Pons (tissue), 1 donor: ENCODE measurements at regions not wholly inside any gene's neighbourhood (a gene's known extent, or its start where the extent isn't known, plus 50 kb on each side); places are given as distances from the start of the nearest gene placed in this dataset.
A peak's percentile ranks its signal among the peaks of the same experiment; 100 is the strongest.

Experiments
- DNase-seq: peaks from one replicate; pipeline ENCODE4 v3.0.0-alpha.2; 2016; ENCODE audit warnings: low spot score

DNA sequence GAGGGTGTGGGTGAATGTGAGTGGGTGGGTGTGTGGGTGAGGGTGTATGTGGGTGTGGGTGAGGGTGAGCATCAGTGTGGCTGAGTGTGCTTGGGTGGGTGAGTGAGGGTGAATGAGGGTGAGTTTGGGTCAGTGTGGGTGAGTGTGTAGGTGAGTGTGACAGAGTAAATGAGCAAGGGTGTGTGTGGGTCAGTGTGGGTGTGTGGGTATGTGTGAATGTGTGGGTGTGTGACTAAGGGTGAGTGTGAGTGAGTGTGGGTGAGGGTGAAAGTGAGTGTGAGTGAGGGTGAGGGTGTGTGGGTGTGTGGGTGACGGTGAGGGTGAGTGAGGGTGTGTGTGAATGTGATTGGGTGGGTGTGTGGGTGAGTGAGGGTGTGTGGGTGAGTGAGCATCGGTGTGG lies 1676.7 kb upstream of the TENM3 start:
- no peak for DNase-seq

DNA sequence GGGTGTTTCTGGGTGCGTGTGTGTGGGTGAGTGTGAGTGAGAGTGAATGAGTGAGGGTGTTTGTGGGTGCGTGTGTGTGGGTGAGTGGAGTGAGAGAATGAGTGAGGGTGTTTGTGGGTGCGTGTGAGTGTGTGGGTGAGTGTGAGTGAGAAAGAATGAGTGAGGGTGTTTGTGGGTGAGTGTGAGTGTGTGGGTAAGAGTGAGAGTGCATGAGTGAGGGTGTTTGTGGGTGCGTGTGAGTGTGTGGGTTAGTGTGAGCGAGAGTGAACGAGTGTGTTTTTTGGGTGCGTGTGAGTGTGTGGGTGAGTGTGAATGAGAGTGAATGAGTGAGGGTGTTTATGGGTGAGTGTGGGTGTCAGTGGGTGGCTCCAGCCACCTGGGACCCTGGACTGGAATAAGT lies 1676.1 kb upstream of the TENM3 start:
- DNase-seq: no peak

DNA sequence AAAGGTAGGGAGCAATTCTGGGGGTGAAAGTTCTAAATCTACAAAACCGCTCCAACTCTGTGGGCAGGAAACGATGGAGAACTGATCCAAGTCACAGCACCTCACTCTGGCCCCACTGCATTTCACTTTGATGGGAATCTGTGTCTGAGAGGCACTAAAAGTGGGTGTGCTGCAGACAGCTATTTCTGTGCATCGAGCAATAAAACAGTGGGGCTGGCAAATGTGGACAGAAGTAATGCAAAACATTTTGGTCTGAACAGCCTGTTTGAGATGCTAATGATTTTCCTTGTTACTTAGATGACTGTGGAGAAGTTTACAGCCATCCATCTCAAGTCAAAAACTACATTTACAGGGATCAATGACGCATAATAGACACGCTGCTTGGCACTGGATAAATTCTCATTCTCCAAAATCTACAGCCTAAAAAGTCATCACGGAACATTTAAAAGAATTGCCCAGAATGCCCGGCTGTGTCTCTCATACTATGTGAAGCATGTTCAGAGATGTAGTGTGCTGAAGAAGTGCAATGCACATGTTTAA lies 1671.6 kb upstream of the TENM3 start:
- DNase-seq: no peak

DNA sequence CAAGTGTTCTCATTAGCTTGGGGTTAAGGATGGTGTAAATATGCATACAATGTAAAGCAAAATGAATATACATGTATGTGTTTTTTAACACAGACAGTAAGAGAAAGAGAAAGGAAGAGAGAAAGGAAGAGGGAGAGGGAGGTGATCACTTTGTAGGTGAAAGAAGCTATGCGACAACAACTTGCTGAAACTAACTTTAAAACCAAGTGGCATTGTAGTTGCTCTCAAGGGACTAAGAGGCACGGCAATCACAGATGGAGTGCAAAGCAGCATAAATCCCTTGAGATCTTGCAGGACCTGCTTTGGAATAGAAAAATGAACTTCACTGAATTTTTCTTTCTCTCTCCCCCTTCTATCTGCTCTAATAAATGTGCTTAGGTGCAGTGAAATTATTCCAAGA lies 1665.0 kb upstream of the TENM3 start:
- no peak for DNase-seq

DNA sequence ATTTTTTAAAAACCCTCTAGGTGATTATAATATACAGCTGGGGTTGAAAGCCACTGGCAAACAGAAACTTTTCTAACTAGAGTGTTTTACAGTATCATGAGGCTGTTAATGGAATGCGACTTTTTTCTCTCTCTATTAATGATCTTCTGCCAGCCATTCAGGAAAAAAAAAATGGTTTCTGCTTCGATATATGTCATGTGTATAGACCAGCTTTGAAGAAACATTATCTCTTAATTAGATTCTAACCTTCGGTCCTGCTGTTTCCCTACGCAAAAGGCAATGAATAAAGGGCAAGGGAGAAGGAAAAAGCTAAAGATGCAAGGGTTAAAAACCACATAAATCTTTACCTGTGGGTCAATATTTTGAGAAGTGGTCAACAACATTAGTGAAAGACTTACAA lies 1662.1 kb upstream of the TENM3 start:
- no peak for DNase-seq

DNA sequence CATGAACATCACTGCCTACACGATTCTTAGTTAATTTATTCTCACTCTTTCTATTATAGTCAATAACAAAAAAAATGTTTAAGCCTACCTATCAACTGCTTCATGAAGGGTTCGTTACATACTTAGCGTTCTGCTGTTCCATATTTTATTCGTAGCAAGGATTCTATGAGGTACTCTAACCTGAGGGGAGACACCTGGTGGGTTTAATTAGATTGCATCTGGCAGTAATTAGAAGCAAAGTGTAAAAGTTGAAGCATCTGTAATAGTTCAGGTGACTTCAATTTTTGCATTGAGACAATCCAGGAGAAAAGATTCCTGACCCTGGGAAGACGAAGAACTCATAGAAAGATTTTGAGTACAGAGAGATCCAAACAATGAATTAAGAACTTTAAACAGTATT lies 1655.8 kb upstream of the TENM3 start:
- no peak for DNase-seq

DNA sequence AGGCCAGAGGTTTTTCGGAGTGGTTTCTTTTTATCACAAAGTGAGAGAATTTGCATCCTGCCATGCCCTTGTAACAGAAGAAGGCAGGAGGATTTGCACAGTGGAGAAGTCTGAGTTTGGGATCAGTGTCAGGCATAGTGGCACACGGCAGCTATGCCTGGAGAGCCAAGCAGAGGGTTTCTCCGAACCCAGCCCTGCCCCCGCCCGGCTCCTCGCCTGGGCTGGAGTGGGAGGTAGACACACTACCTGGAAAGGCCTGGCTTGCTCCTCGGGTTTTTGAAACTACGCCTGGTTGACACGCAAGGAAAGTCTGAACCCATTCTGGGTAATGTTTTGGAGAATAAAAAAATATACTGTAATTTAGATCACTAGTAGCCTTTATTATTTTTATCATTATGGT lies 1653.6 kb upstream of the TENM3 start:
- DNase-seq: no peak

DNA sequence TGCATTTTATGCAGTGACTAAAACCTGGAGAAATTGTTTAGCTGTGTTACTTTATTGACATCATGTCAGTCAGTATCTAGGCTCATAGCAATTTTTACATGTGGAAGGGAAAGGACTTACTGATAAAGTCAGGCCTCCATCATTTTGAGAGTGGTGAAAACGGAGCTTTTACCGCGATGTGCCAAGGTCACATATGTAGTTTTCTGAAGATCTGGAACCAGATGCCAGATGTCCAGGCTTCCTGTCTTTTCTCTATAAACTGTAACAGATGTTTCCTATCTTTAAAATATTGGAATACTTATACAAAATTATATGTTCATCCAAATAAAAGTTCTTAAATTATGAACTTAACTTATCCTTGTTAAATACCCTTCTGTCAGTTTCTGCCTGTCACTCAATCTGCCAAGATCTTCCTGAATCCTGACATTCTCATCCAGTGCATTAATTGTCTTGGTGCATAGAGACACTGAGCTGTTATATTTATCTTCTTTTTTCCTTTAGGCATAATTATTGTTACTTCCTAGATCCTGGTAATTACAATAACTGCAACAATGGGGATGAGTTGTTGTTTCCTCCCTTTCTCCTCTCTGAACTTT lies 1646.2 kb upstream of the TENM3 start:
- DNase-seq: no peak

DNA sequence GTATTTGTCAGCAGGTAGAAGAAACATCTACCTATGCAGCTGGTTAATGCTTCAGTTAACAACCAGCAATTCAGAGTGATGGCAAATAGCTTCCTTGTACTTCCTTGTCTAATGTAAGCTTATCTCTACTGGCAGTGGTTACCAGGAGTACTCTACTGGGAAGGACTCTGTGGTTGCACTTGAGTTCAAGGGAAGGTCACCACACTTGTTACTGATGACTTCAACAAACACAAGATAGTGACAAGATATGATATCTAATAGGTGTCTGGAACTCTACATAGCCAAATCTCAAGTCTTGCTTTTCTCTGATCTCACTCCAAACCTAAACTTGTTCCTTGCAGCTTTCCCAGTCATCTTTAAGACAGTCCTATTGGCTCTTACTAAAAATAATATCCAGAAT lies 1644.9 kb upstream of the TENM3 start:
- no peak for DNase-seq

DNA sequence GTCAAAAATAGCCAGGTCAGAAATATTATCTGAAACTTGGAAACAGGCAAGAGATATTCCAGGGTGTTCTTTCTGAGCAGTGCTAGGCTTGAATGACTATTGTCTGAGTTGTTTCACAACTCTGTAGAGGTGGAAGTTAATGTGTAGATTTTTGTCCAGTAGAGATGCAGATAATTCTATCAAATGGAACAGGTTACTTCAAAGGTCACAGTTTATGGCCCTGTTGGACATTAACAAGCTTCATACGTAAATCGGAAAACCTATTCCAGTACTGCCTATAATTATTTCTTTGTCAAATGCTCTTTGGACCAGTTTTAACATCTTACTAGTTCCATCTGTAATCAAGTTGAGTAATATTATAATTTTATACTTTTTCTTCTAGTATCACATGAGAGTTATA lies 1639.4 kb upstream of the TENM3 start:
- no peak for DNase-seq

DNA sequence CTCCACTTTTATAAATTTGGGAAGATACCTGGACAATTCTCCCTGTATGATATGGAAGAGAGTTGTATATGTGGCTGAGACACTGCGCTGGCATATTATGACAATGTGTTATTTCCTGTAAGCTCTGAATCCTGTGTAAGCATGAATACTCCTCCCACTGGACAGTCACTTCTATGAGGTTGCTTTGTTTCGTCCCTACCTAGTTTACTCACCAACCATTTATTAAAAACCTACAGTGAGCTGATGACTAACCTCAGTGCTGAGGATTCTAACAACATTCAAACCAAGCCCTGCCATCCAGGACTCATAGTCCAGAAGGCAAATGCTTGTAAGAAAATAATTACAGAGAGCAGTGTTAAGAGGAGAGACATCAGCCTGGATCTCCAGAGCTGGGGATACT lies 1632.9 kb upstream of the TENM3 start:
- no peak for DNase-seq

DNA sequence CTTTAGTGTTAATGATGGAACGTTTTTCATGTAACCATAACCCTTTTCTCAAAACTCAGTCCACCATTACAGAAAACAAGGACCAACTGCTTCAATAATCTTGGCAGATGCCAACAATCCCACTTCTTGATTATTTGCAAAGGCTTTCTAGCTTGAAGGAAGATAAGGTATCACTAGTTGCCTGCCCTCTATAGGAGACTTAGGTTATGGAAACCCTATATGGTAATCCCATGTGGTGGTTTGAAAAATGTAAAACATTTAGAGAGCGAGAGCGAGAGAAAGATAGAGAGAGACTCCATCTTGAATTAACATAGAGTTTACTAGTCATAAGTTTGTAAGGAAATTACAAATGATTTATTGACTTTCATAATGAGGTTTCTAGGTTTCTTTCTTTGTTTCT lies 1627.5 kb upstream of the TENM3 start:
- no peak for DNase-seq

DNA sequence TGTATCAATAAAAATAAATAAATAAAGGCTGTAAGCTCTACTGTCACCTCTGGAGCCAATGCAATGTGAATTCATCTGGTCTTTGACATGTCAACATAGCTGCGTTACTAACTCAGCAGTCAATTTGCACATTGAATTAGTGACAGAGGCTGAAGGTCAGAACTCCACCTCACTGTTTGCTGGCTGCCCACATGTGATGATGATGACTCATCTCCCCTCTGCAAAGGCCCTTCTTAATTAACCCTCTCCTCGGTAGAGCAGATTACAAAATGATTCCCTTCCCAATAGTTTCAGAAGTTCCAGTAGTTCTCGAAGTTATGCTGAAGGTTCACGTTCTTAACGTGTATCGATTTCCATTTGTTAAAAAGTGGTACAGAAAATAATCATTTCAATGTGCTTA lies 1626.0 kb upstream of the TENM3 start:
- no peak for DNase-seq

DNA sequence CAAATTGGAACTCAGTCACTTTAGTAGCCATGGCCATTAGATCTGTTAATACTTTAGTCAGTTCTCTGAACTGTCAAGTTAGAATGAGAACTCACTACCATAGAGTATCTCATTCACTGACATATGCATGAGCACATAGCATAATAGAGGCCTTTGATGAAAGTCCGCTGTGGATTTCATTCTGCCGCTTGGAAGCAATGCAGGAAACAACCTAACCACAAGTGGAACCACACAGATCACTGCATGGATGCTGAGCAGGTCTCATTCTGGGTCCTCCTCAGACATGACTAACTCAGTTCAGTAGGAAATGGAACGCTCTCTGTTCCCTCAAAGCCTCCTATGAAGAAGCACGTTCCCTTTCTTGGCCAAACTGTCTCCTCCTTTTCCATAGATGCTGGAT lies 1624.8 kb upstream of the TENM3 start:
- no peak for DNase-seq

DNA sequence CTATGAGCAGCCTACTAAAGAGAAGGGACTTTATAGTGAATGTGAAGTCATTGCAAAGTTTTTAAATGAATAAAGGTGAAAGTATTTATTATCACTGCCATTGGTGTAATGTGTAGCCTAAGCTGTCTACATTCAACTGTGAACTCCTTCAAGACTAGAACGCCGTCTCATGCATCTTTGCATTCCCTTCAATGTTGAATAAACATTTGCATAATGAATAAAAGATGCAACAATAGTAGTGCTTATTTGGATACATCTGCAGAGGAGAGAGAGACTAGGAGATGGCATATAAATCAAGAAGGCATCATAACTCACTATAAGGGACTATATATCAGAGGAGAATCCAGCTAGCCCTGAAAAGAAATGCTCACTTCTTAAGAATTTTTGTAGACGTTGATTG lies 1623.8 kb upstream of the TENM3 start:
- DNase-seq: no peak

DNA sequence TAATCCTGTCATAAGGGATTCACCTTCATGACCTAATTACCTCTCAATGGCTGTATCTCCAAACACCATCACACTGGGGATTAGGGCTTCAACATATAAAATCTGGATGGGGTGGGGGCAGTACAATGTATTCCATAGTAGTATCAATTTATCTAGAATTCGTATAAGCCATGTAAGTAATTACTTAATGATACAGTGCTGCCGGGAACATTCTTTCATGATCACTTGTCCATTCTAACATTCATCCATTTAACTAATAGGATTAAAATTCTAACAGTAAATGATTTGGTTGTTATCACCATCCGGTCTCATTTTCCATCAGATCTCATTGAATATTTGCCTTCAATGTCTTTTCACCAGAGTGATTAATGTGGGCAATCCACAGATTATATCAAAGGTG lies 1620.9 kb upstream of the TENM3 start:
- no peak for DNase-seq

DNA sequence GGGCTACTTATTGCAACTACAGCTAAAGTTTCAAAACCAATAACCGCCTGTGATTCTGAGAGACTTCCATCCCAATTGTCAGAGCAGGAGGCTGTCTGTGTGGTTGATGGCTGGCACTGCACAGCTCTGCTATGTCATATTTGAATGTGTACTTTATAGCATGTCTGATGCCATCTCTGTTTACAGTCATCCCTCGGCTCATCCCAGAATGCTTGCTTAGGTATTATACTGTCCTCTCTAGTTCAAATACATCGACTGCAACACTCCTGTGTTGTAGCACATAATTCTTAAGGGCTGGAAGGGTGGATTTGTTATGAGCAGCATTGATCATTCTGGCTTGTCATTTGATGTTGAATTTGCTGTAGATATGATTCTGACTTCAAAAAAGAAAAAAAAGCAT lies 1617.5 kb upstream of the TENM3 start:
- no peak for DNase-seq

DNA sequence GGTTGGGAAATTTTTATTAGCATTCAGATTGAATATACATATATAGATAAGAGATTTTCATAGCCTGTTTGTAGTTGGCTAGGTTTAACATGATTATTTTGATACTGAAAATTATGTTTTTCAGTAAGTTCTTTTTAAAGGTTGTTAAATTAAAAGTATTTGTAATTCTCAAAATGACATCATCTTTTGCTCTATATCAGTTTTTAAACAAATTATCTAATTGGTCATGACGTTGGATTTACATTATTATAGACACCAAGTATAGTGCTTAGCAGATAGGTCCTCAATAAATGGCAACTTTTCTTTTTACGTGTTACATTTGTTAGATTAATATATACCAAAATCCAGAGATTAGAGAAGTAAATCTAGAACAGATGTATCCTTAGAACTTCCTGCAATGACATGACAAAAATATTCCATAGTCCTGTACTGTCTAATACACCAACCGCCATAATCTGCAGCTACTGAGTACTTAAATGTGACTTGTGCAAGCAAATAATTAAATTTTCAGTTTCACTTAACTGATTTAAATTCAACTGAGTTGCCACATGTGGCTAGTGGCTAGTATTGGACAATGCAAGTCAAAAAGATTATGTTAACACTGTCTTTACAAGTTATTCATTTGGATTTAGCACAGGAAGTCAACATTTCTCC lies 1613.1 kb upstream of the TENM3 start:
- DNase-seq: no peak

DNA sequence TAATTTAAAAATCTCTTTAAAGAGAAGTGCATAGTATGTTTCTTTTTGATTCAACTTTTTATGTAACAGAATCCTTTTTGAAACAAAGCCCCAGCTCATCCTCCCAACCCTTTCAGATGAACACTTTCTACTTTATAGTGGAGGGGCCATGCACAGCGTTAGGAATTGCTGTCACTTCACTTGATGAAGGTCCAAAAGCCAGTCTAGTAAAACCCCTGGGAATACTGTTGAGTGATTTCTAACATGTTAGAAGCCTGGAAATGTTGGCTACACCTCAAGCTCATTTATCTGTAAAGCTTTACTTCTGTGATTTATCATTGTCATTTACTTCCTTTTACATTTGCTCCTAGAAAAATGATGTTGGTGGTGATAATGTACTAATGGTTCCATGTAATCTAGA lies 1608.9 kb upstream of the TENM3 start:
- no peak for DNase-seq

DNA sequence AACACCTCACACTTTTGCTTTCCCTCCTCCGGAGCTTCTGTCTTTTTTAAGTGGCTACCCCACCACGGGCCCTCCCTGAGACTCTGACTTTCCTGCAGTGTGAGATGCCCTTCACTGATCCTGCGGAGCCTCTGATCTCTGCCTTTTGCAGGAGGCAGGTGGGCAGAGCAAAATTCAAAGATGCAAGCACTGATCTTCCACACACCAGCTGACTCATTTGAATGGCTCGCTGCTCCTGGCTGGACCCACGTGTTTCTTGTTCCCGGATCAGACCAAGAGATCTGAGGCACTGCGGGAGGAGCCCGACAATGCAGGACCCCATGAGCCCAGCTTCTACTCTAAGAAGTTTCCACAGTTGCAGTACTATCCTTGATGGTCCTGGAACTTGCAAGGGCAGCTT lies 1607.9 kb upstream of the TENM3 start:
- no peak for DNase-seq

DNA sequence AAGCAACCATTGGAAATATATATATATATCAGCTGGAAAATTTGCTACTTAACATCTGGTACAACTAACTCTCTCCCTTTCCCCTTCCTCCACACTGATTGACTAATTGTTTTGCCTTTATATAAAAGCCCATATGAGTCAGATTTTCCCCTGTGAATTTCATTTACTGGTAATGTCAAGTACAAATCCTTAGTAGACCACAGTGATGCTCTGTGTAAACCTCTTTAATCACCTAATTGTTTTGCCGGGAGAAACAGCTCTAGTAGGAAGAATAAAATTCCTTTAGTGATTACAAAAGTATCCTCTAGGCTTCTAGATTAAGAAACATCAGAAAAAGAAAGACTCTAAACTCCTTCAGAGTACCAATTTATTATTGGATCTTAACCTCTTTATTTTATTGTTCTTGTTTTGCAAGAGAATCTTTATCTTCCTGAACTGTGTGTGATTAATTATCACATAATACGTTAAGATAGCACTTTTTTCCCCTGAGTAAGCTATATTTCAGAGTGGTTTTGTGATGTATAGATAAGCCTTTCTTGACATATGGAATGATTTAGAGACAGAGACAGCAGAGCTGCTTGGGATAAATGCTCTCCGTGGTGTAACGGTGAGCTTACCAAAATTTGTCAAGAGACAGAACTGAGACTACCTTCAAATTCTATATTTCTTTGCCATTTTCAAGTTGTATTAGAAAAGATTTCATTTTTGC lies 1606.4 kb upstream of the TENM3 start:
- DNase-seq: no peak

DNA sequence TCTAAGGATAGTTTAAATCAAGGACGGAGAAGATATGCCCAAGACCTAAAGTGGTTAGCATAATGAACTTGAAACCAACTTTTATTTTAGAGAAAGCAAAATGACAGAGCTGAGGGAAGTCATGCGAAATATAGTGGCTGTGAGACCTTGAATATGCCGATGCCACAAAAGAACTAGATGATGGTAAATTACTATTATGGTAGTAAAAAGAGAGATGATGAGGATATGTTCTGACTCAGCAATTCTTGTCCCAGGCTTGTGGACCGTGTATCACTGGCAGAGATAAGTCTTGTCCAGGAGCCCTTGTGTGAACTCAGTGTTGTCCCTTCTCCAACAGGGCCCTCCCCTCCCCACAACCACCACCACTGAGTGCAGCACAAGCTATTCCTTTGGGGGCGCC lies 1605.6 kb upstream of the TENM3 start:
- no peak for DNase-seq

DNA sequence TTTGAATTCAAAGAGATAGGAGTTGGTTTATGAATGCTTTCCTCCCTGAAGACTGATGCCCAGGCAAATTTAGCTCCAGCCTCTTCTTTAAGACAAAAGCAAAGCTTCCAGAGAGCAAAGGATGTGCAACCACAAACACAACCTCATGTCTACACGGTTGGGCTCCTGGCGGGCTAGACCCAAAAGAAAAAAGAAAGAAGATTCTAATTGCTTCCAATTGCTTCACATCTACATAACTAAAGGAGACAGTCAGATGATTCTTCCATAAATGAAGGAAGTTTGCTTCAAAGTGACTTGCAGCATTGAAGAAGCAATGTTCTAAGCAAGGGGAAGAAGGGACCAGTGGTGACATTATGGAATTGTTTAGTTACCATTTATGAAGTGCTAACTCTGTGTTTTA lies 1603.0 kb upstream of the TENM3 start:
- DNase-seq: no peak

DNA sequence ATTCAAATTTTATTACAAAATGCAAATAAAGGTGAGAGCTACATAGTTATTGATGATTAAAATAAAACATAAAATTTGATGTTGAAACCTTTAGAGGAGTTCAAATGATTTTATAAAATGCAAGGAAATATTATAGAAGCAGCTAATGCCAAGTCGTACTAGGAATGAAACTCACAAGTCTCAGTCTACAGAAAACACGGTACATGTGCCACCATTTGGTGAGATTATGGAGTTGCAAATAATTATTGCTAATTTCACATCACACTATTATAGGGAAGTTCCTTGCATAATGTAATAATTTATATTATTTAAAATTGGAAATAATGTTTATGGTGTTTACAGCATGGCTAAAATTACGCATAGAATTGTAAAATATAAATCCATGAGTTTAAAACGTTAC lies 1601.7 kb upstream of the TENM3 start:
- DNase-seq: peak; percentile 17
